Body of pancreas (tissue), 4 donors: ENCODE measurements at regions not wholly inside any gene's neighbourhood (a gene's known extent, or its start where the extent isn't known, plus 50 kb on each side); places are given as distances from the start of the nearest gene placed in this dataset.

Source experiments
- ATAC-seq: fragments of 150-250 bp; one replicate; pipeline ENCODE4 v1.9.1; 2016
- DNase-seq, 4 donors: peaks; one replicate each; pipeline ENCODE4 v3.0.0-alpha.2; 2019
- H3K27ac ChIP-seq, 4 donors: fragments of 200-600 bp; sonication (generic); 1 replicate in 3 of 4; 2 replicates in 1 of 4; pipeline versions ENCODE4 v1.5.1 to v1.6.1; 2016 to 2019; ENCODE audit warnings: mild to moderate bottlenecking in 1 of 4, mixed read lengths in 1 of 4, moderate library complexity in 1 of 4
- H3K27me3 ChIP-seq, 2 donors: fragments of 200-600 bp; sonication (generic); one replicate each; pipeline ENCODE4 v1.6.0; 2016; ENCODE audit warnings: mild to moderate bottlenecking in 1 of 2
- H3K36me3 ChIP-seq, 2 donors: fragments of 200-600 bp; sonication (generic); replicated peaks in 1 of 2; 2 replicates each; pipeline ENCODE4 v1.5.1; 2016; ENCODE audit warnings: low read depth in 2 of 2; ENCODE audit not compliant: insufficient read depth in 1 of 2
- H3K4me1 ChIP-seq: fragments of 200-600 bp; sonication (generic); one replicate; pipeline ENCODE4 v1.6.0; 2016
- H3K4me3 ChIP-seq, 2 donors: fragments of 200-600 bp; sonication (generic); 1 replicate in 1 of 2; 2 replicates in 1 of 2; pipeline ENCODE4 v1.5.1; 2016 to 2019
- H3K9me3 ChIP-seq, 3 donors: fragments of 200-600 bp; sonication (generic); 1 replicate in 2 of 3; 2 replicates in 1 of 3; pipeline ENCODE4 v1.5.1; 2016
- CTCF ChIP-seq, 7 experiments: fragments of 450-650 bp in 4 of 7; fragments of 200-600 bp in 3 of 7; sonication (generic) in 3 of 7; IDR thresholded peaks; one replicate each; pipeline ENCODE4 v1.5.1; 2016 to 2019; ENCODE audit warnings: antibody characterized with exemption in 7 of 7
- POLR2A ChIP-seq, 3 donors: fragments of 450-650 bp; IDR thresholded peaks; one replicate each; pipeline ENCODE4 v1.6.1; 2016; ENCODE audit warnings: antibody characterized with exemption in 3 of 3, mild to moderate bottlenecking in 2 of 3
- WGBS, 2 donors: methylation state at CpG; one replicate each; pipeline ENCODE4 v1.1.5; 2017; 5-methylcytosine and 5-hydroxymethylcytosine counted together
- intact Hi-C: fragments of 100-400 bp; cut with DNase I; formaldehyde crosslinking; loops from one replicate; pipeline ENCODE4 v1.15.1; 2023

GRCh38 chr7:50211130-50212015 is 93.1 kb upstream of the IKZF1 start:
- ATAC-seq (no peak), DNase-seq (no peak)
- no peaks in the 10 kb centered on the region for H3K4me1 ChIP-seq
- 69 to 73% methylated on average over 6 to 9 of the region's 9 CpGs for WGBS, 2 donors
- intact Hi-C loops: no loop called here
- TF ChIP-seq CTCF (IDR thresholded peaks at IDR 0.05) (no peak), POLR2A (IDR thresholded peaks at IDR 0.05) (no peak)
- no peak overlapping the region for H3K4me3 ChIP-seq
- H3K27ac ChIP-seq: no peak overlapping the region
- H3K27me3 ChIP-seq: no peaks in the 10 kb centered on the region
- no peaks in the 10 kb centered on the region for H3K36me3 ChIP-seq
- no peaks in the 10 kb centered on the region for H3K9me3 ChIP-seq

- WGBS, 2 donors: 63 to 73% methylated on average over 6 of the region's 6 CpGs
- intact Hi-C loops: no loop called here
- Histone ChIP-seq H3K36me3 (no peaks in the 10 kb centered on the region), H3K4me3 (no peak overlapping the region), H3K27ac (no peak overlapping the region), H3K9me3 (no peaks in the 10 kb centered on the region), H3K4me1 (no peaks in the 10 kb centered on the region), H3K27me3 (no peaks in the 10 kb centered on the region)
- ATAC-seq (no peak), DNase-seq (no peak)
- no peak for TF ChIP-seq CTCF (IDR thresholded peaks at IDR 0.05)
- TF ChIP-seq POLR2A (IDR thresholded peaks at IDR 0.05): no peak
These were observed 93.8 kb upstream of the IKZF1 start for GRCh38 chr7:50210706-50211115.

DNA sequence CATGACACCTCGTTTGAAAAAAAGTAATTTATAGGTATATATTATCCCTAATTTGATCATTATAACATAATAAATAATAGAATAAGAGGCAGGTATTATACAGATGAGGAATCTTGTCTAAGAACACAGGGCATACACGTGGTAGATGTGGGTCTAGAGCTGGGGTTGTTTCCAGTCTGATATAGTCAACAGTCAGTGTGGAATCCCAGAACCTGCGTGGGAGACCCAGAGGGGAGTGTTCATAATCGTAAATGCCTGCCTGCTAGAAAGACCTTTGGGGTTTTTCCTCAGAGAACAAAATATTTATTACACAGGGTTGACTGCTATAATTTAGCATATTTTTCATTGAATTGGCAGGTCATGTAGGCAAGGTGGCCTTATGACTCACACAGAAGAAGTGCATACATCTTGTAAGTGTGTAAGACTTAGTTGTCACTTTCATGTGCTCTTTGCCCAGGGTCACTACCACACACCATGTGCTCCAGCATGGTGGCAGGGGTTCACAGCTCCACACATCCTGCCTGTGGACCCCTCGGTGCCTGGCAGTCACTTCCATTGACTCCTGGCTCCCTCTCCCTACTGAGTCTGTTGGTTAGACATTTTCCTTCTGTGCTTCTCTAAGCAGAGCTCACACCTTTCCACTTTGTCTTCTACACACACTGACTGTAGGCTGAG is 94.9 kb upstream of the IKZF1 start:
- ATAC-seq: no peak
- Histone ChIP-seq H3K4me1 (no peaks in the 10 kb centered on the region), H3K27me3 (no peaks in the 10 kb centered on the region), H3K36me3 (no peaks in the 10 kb centered on the region), H3K4me3 (no peak overlapping the region), H3K9me3 (no peaks in the 10 kb centered on the region), H3K27ac (no peak overlapping the region)
- 44 to 45% methylated on average over 5 of the region's 5 CpGs for WGBS, 2 donors
- TF ChIP-seq CTCF (IDR thresholded peaks at IDR 0.05) (no peak), POLR2A (IDR thresholded peaks at IDR 0.05) (no peak)
- no peak for DNase-seq
- intact Hi-C loops: loop anchor here (10.0 kb wide), 1 partner anchor 955 kb away; no protein-coding TSS in a partner anchor

- intact Hi-C loops: loop anchor here (10.0 kb wide), 1 partner anchor 956 kb away; no protein-coding TSS in a partner anchor
- Histone ChIP-seq H3K27me3 (no peaks in the 10 kb centered on the region), H3K36me3 (no peaks in the 10 kb centered on the region), H3K4me3 (no peak overlapping the region), H3K9me3 (no peaks in the 10 kb centered on the region), H3K4me1 (no peaks in the 10 kb centered on the region), H3K27ac (no peak overlapping the region)
- ATAC-seq (no peak), DNase-seq (no peak)
- WGBS, 2 donors: 56 to 63% methylated on average over 5 of the region's 5 CpGs
- TF ChIP-seq CTCF (IDR thresholded peaks at IDR 0.05): no peak
- TF ChIP-seq POLR2A (IDR thresholded peaks at IDR 0.05): no peak
These were observed 96.0 kb upstream of the IKZF1 start for GRCh38 chr7:50208378-50208982.
